ENCODE measurements at regions not wholly inside any gene's neighbourhood (a gene's known extent, or its start where the extent isn't known, plus 50 kb on each side); places are given as distances from the start of the nearest gene placed in this dataset.

DNA sequence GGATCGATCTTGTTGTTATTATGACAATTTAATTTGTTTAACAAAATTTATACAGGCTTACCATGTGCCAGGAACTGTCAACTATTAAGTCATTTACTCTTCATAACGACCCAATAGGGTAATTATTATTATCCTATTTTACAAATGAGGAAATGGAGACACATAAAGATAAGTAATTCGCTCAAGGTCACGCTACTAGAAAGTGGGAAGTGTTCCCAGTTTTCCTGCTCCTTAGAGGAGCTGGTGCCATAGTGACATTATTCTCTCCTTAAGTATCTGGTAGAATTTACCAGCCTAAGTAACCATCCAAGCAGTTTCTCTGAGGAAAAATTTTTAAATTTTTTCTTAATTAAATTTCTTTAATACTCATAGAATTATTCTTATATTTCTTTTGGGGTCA lies 360.9 kb upstream of the RNF32 start:
- DNase-seq (ENCODE audit: extremely low spot score): no peak
- CTCF ChIA-PET: no interaction called here
- POLR2A ChIA-PET: no interaction called here
- TF ChIP-seq LEF1 (IDR thresholded peaks at IDR 0.05; ENCODE audit: borderline replicate concordance) (no peak), TARDBP (IDR thresholded peaks at IDR 0.05) (no peak), SUZ12 (IDR thresholded peaks at IDR 0.05) (no peak), ELF4 (IDR thresholded peaks at IDR 0.05) (no peak), L3MBTL2 (conservative IDR thresholded peaks at IDR 0.05) (no peak), FOXK2 (IDR thresholded peaks at IDR 0.05) (no peak), FOXA1 (IDR thresholded peaks at IDR 0.05) (no peak), CTBP1 (IDR thresholded peaks at IDR 0.05; ENCODE audit: borderline replicate concordance) (no peak), HDGF (IDR thresholded peaks at IDR 0.05; ENCODE audit: borderline replicate concordance) (no peak), ARNT (IDR thresholded peaks at IDR 0.05) (no peak), FOXM1 (IDR thresholded peaks at IDR 0.05; ENCODE audit: borderline replicate concordance) (no peak), SP1 (IDR thresholded peaks at IDR 0.05) (no peak), ZNF384 (IDR thresholded peaks at IDR 0.05) (no peak), BHLHE40 (IDR thresholded peaks at IDR 0.05; ENCODE audit: borderline replicate concordance) (no peak), NFRKB (IDR thresholded peaks at IDR 0.05) (no peak)
- TF ChIP-seq, protein P1, sequence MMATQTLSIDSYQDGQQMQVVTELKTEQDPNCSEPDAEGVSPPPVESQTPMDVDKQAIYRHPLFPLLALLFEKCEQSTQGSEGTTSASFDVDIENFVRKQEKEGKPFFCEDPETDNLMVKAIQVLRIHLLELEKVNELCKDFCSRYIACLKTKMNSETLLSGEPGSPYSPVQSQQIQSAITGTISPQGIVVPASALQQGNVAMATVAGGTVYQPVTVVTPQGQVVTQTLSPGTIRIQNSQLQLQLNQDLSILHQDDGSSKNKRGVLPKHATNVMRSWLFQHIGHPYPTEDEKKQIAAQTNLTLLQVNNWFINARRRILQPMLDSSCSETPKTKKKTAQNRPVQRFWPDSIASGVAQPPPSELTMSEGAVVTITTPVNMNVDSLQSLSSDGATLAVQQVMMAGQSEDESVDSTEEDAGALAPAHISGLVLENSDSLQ (IDR thresholded peaks at IDR 0.05): no peak

DNA sequence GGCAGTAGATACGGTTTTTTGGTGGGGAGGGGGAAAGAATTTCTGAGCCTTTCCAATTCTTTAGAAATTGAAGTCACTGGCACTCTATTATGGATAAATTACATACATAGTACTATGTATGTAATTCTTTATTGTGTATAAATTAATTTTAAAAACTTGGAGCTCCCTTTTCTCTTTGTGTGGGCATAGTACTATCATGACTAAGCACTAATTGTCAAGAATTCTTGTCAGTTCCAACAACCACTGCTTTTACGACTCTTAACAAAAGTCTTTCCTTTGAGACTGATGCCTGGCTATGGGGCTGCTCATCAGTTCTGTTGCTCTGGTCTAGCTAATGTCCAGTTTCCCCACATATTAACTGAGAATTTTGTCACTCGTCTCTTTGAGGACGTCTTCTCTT lies 365.3 kb upstream of the RNF32 start:
- CTCF ChIA-PET: no interaction called here
- no peak for TF ChIP-seq ZNF384 (IDR thresholded peaks at IDR 0.05)
- TF ChIP-seq BHLHE40 (IDR thresholded peaks at IDR 0.05; ENCODE audit: borderline replicate concordance): no peak
- no peak for TF ChIP-seq ARNT (IDR thresholded peaks at IDR 0.05)
- no peak for TF ChIP-seq L3MBTL2 (conservative IDR thresholded peaks at IDR 0.05)
- no peak for TF ChIP-seq HDGF (IDR thresholded peaks at IDR 0.05; ENCODE audit: borderline replicate concordance)
- no peak for TF ChIP-seq SUZ12 (IDR thresholded peaks at IDR 0.05)
- TF ChIP-seq FOXK2 (IDR thresholded peaks at IDR 0.05): no peak
- no peak for TF ChIP-seq NFRKB (IDR thresholded peaks at IDR 0.05)
- no peak for TF ChIP-seq FOXM1 (IDR thresholded peaks at IDR 0.05; ENCODE audit: borderline replicate concordance)
- no peak for TF ChIP-seq FOXA1 (IDR thresholded peaks at IDR 0.05)
- TF ChIP-seq TARDBP (IDR thresholded peaks at IDR 0.05): no peak
- no peak for TF ChIP-seq CTBP1 (IDR thresholded peaks at IDR 0.05; ENCODE audit: borderline replicate concordance)
- TF ChIP-seq, protein P1 (IDR thresholded peaks at IDR 0.05): no peak
- no peak for TF ChIP-seq ELF4 (IDR thresholded peaks at IDR 0.05)
- POLR2A ChIA-PET: no interaction called here
- no peak for DNase-seq (ENCODE audit: extremely low spot score)

DNA sequence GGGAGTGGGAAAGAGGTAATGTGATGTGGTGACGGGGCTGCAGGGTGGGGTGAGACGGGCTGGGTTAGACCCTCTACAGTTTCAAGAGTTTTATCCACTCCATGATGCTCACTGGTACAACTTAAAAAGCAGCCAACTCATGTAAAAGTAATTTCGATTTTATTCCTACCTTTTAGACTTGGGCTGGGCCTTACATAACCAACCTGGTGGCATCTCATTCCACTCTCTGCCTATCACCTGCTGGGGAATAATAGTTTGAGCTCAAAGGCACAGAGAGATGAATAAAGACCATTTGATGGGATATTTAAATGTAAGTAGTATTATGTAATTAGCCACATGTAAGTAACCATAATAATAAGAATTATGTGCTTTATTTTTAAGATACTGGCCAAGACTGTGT lies 366.0 kb upstream of the RNF32 start:
- TF ChIP-seq NFRKB (IDR thresholded peaks at IDR 0.05): no peak
- no peak for TF ChIP-seq LEF1 (IDR thresholded peaks at IDR 0.05; ENCODE audit: borderline replicate concordance)
- no peak for TF ChIP-seq FOXA1 (IDR thresholded peaks at IDR 0.05)
- no peak for TF ChIP-seq SP1 (IDR thresholded peaks at IDR 0.05)
- no peak for TF ChIP-seq L3MBTL2 (conservative IDR thresholded peaks at IDR 0.05)
- no peak for TF ChIP-seq ARNT (IDR thresholded peaks at IDR 0.05)
- no peak for TF ChIP-seq ELF4 (IDR thresholded peaks at IDR 0.05)
- no peak for TF ChIP-seq HDGF (IDR thresholded peaks at IDR 0.05; ENCODE audit: borderline replicate concordance)
- TF ChIP-seq FOXK2 (IDR thresholded peaks at IDR 0.05): no peak
- no peak for TF ChIP-seq SUZ12 (IDR thresholded peaks at IDR 0.05)
- TF ChIP-seq BHLHE40 (IDR thresholded peaks at IDR 0.05; ENCODE audit: borderline replicate concordance): no peak
- TF ChIP-seq, protein P1 (IDR thresholded peaks at IDR 0.05): no peak
- TF ChIP-seq TARDBP (IDR thresholded peaks at IDR 0.05): no peak
- no peak for TF ChIP-seq FOXM1 (IDR thresholded peaks at IDR 0.05; ENCODE audit: borderline replicate concordance)
- no peak for TF ChIP-seq ZNF384 (IDR thresholded peaks at IDR 0.05)
- no peak for TF ChIP-seq CTBP1 (IDR thresholded peaks at IDR 0.05; ENCODE audit: borderline replicate concordance)
- POLR2A ChIA-PET: no interaction called here
- no peak for DNase-seq (ENCODE audit: extremely low spot score)
- CTCF ChIA-PET: no interaction called here

DNA sequence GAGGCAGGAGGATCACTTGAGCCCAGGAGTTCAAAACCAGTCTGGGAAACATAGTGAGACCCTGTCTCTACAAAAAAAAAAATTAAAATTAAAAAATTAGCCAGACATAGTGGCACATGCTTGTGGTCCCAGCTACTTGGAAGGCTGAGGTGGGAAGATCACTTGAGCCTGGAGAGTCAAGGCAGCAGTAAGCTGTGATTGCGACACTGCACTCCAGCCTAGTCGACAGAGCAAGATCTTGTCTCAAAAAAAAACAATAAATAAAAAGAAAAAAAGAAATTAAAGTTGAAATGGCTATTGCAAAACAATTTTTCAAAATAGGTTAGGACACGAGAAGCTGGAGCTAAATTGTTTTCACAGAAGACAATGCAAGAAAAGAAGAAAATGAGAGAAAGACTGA lies 379.0 kb upstream of the RNF32 start:
- no peak for DNase-seq (ENCODE audit: extremely low spot score)
- TF ChIP-seq ELF4 (IDR thresholded peaks at IDR 0.05) (no peak), ARNT (IDR thresholded peaks at IDR 0.05) (no peak), SUZ12 (IDR thresholded peaks at IDR 0.05) (no peak), TARDBP (IDR thresholded peaks at IDR 0.05) (no peak), NFRKB (IDR thresholded peaks at IDR 0.05) (no peak), FOXK2 (IDR thresholded peaks at IDR 0.05) (no peak), LEF1 (IDR thresholded peaks at IDR 0.05; ENCODE audit: borderline replicate concordance) (no peak), L3MBTL2 (conservative IDR thresholded peaks at IDR 0.05) (no peak), CTBP1 (IDR thresholded peaks at IDR 0.05; ENCODE audit: borderline replicate concordance) (no peak), FOXM1 (IDR thresholded peaks at IDR 0.05; ENCODE audit: borderline replicate concordance) (no peak), ZNF384 (IDR thresholded peaks at IDR 0.05) (no peak), HDGF (IDR thresholded peaks at IDR 0.05; ENCODE audit: borderline replicate concordance) (no peak), SP1 (IDR thresholded peaks at IDR 0.05) (no peak), FOXA1 (IDR thresholded peaks at IDR 0.05) (no peak)
- TF ChIP-seq, protein P1 (IDR thresholded peaks at IDR 0.05): no peak
- POLR2A ChIA-PET: no interaction called here
- CTCF ChIA-PET: interaction anchor here (0.6 kb wide), 2 partner anchors 105 to 198 kb away, joined by 3 read pairs; no protein-coding TSS in a partner anchor

DNA sequence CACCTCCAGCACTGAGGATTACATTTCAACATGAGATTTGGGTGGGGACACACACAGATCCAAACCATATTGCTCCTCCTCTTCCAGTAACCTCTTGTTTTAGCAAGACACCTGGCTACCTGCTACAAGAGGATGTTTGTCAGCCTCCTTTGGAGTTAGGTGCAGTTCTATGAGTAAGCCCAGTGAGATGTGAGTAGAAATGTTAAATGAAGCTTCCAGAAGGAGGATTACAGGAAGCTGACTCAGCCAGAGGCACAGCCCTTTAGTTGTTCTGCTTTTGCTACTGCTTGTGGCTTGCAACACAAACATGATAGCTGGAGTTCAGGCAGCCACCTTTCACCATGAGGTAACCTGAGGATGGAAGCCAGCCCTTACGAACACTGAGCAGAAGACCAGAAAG lies 382.7 kb upstream of the RNF32 start:
- POLR2A ChIA-PET: no interaction called here
- CTCF ChIA-PET: no interaction called here
- TF ChIP-seq, protein P1 (IDR thresholded peaks at IDR 0.05): no peak
- TF ChIP-seq CTBP1 (IDR thresholded peaks at IDR 0.05; ENCODE audit: borderline replicate concordance) (no peak), SP1 (IDR thresholded peaks at IDR 0.05) (no peak), HDGF (IDR thresholded peaks at IDR 0.05; ENCODE audit: borderline replicate concordance) (no peak), TARDBP (IDR thresholded peaks at IDR 0.05) (no peak), ZNF384 (IDR thresholded peaks at IDR 0.05) (no peak), NFRKB (IDR thresholded peaks at IDR 0.05) (no peak), FOXM1 (IDR thresholded peaks at IDR 0.05; ENCODE audit: borderline replicate concordance) (no peak), FOXA1 (IDR thresholded peaks at IDR 0.05) (no peak)
- no peak for DNase-seq (ENCODE audit: extremely low spot score)
